Ishikawa (cell line): ENCODE measurements at regions not wholly inside any gene's neighbourhood (a gene's known extent, or its start where the extent isn't known, plus 50 kb on each side); places are given as distances from the start of the nearest gene placed in this dataset.

Experiments used
- CEBPB ChIP-seq: IDR thresholded peaks from 2 replicates; pipeline ENCODE4 v1.6.1; 2012
- NFIC ChIP-seq: IDR thresholded peaks from 2 replicates; pipeline ENCODE4 v1.6.1; 2012
- RAD21 ChIP-seq: IDR thresholded peaks from 2 replicates; pipeline ENCODE4 v1.6.1; 2012; ENCODE audit warnings: low read depth
- ZBTB7A ChIP-seq: IDR thresholded peaks from 2 replicates; pipeline ENCODE4 v1.6.1; 2012; ENCODE audit warnings: low read depth

DNA sequence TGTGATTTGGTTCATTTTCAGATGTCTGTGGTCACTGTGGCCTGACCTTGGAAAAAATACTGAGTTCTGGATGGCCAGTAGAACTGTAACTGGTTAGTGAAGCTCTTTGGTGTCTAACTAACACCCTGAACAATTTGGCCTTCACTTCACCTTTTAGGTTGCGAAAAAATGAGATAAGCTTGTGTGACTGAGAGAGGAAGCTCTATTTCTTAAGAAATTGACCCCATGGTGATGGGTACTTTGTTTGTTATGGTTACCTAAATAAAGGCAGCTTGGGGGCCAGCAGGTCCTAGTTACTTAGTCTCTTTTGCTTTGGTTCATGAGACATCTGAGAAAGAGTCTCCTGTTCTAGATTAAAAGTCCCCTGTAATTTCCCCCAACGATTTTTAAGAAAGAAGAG is 181.6 kb downstream of the ZNF326 start:
- no peak for TF ChIP-seq ZBTB7A
- no peak for TF ChIP-seq CEBPB
- no peak for TF ChIP-seq RAD21
- no peak for TF ChIP-seq NFIC
